ENCODE measurements at regions not wholly inside any gene's neighbourhood (a gene's known extent, or its start where the extent isn't known, plus 50 kb on each side); places are given as distances from the start of the nearest gene placed in this dataset.

GRCh38 chr7:41873741-41874140 is 170.9 kb upstream of the INHBA start:
- Histone ChIP-seq H3K9me3 (replicated peaks; ENCODE audit: control insufficient read depth, insufficient read depth, low read length) (peaks cover 8% of the 10 kb centered on the region; the same call in 2 of the 3 replicates), H3K79me2 (ENCODE audit: control insufficient read depth, insufficient read depth, low read length) (no peaks in the 10 kb centered on the region), H3K4me3 (no peak overlapping the region), H4K20me1 (ENCODE audit: control insufficient read depth, insufficient read depth) (no peaks in the 10 kb centered on the region), H3K4me2 (ENCODE audit: control insufficient read depth, insufficient read depth) (no peak overlapping the region), H3K27ac (ENCODE audit: control insufficient read depth, insufficient read depth) (no peak overlapping the region), H3K4me1 (ENCODE audit: control insufficient read depth, insufficient read depth, low read length) (peaks cover 3% of the 10 kb centered on the region; the same call in 1 of the 2 replicates), H3K9ac (ENCODE audit: control insufficient read depth, insufficient read depth, low read length) (no peak overlapping the region), H3K36me3 (ENCODE audit: control insufficient read depth in 2 of 2, insufficient read depth in 2 of 2, low read length in 1 of 2) (no peaks in the 10 kb centered on the region), H3K27me3 (replicated peaks in 1 of 2; ENCODE audit: control insufficient read depth in 2 of 2, insufficient read depth in 2 of 2, low read length in 1 of 2) (no peaks in the 10 kb centered on the region), H2AFZ (ENCODE audit: control insufficient read depth, low read depth, low read length) (no peak overlapping the region)
- 70% methylated on average over 2 of the region's 2 CpGs for WGBS (ENCODE audit: insufficient coverage, insufficient replicate concordance, low lambda C conversion rate, missing lambda C conversion rate)
- no peak for FAIRE-seq
- intact Hi-C loops (cut with micrococcal nuclease; ENCODE audit: unreplicated experiment) (no loop called here), in situ Hi-C loops (cut with MboI) (no loop called here)
- POLR2A ChIA-PET, result no interaction called here
- ATAC-seq, result no peak
- TF ChIP-seq PBX3 (IDR thresholded peaks at IDR 0.05; ENCODE audit: insufficient replicate concordance, low read depth, low read length), result no peak
- no peak for TF ChIP-seq ZSCAN29 (IDR thresholded peaks at IDR 0.05)
- TF ChIP-seq NR2F1 (conservative IDR thresholded peaks at IDR 0.05), result no peak
- TF ChIP-seq TBL1XR1 (IDR thresholded peaks at IDR 0.05; ENCODE audit: low read depth, low read length), result no peak
- no peak for TF ChIP-seq SMARCA5 (IDR thresholded peaks at IDR 0.05)
- no peak for TF ChIP-seq POLR2AphosphoS5 (IDR thresholded peaks at IDR 0.05; ENCODE audit: low read length)
- no peak for TF ChIP-seq GABPA (IDR thresholded peaks at IDR 0.05; ENCODE audit: low read depth)
- no peak for TF ChIP-seq IRF3 (IDR thresholded peaks at IDR 0.05)
- TF ChIP-seq NFYA (IDR thresholded peaks at IDR 0.05; ENCODE audit: borderline replicate concordance, low read depth, low read length), result no peak
- no TSS peak for BruUV-seq (replicated peaks)
- CTCF ChIA-PET, result interaction anchor here (1.1 to 1.9 kb wide), 2 partner anchors 67 to 69 kb away, joined by 3 to 6 read pairs; no protein-coding TSS in a partner anchor
- SMC1A ChIA-PET (ENCODE audit: uncharacterized antibody, unreplicated experiment), result interaction anchor here (1.1 to 8.1 kb wide), 2 partner anchors 6 to 74 kb away, joined by 3 to 86 read pairs; no protein-coding TSS in a partner anchor
- RAD21 ChIA-PET (ENCODE audit: unreplicated experiment), result interaction anchor here (1.2 to 6.6 kb wide), 2 partner anchors 8 to 13 kb away, joined by 3 to 68 read pairs; no protein-coding TSS in a partner anchor
- no peak for DNase-seq (ENCODE audit: low read depth, low spot score)
